WERI-Rb-1 (cell line): ENCODE measurements at regions not wholly inside any gene's neighbourhood (a gene's known extent, or its start where the extent isn't known, plus 50 kb on each side); places are given as distances from the start of the nearest gene placed in this dataset.
"Not testable (repeated sequence)": the region's sequence is repeated elsewhere in the genome, so short reads cannot be mapped to it uniquely, and the experiment has no call there.

ENCODE experiments used
- DNase-seq: peaks from one replicate; pipeline ENCODE4 v3.0.0-alpha.2; 2020
- H3K27ac ChIP-seq: fragments of 250-450 bp; sonication (Bioruptor Pico); 2 replicates; pipeline ENCODE4 v1.5.1; 2020; ENCODE audit warnings: mild to moderate bottlenecking, moderate library complexity
- H3K27me3 ChIP-seq: fragments of 250-450 bp; sonication (Bioruptor Pico); 2 replicates; pipeline ENCODE4 v1.5.1; 2021; ENCODE audit warnings: mild to moderate bottlenecking, low read depth, moderate library complexity; ENCODE audit not compliant: insufficient read depth, severe bottlenecking
- H3K36me3 ChIP-seq: fragments of 250-450 bp; sonication (Bioruptor Pico); 2 replicates; pipeline ENCODE4 v1.5.1; 2020; ENCODE audit warnings: mild to moderate bottlenecking, moderate library complexity
- H3K4me3 ChIP-seq: 2 replicates; pipeline ENCODE4 v1.5.1; 2011; ENCODE audit warnings: low read depth, mild to moderate bottlenecking, control low read depth, low read length
- H3K9me3 ChIP-seq: fragments of 250-450 bp; sonication (Bioruptor Pico); 2 replicates; pipeline ENCODE4 v1.5.1; 2021; ENCODE audit warnings: mild to moderate bottlenecking, moderate library complexity; ENCODE audit not compliant: severe bottlenecking
- CTCF ChIP-seq: IDR thresholded peaks from 2 replicates; pipeline ENCODE4 v1.5.1; 2011; ENCODE audit warnings: low read depth, mild to moderate bottlenecking, control low read depth, inconsistent platforms, low read length

GRCh38 chr14:37824939-37825712 is 229.7 kb downstream of the TTC6 start:
- Histone ChIP-seq H3K4me3 (no peak overlapping the region), H3K27ac (no peak overlapping the region), H3K27me3 (no peaks in the 10 kb centered on the region), H3K9me3 (no peaks in the 10 kb centered on the region), H3K36me3 (no peaks in the 10 kb centered on the region)
- no peak for TF ChIP-seq CTCF
- no peak for DNase-seq

GRCh38 chr14:37826869-37827268 is 231.4 kb downstream of the TTC6 start:
- H3K27me3 ChIP-seq: no peaks in the 10 kb centered on the region
- no peak for TF ChIP-seq CTCF
- DNase-seq: no peak
- no peaks in the 10 kb centered on the region for H3K36me3 ChIP-seq
- no peak overlapping the region for H3K27ac ChIP-seq
- no peak overlapping the region for H3K4me3 ChIP-seq
- no peaks in the 10 kb centered on the region for H3K9me3 ChIP-seq

- Histone ChIP-seq H3K36me3 (no peaks in the 10 kb centered on the region), H3K9me3 (peaks cover 2% of the 10 kb centered on the region), H3K27ac (no peak overlapping the region), H3K4me3 (no peak overlapping the region), H3K27me3 (no peaks in the 10 kb centered on the region)
- TF ChIP-seq CTCF: no peak
- no peak for DNase-seq
Observed at GRCh38 chr14:37830271-37830670, 234.8 kb downstream of the TTC6 start.

DNA sequence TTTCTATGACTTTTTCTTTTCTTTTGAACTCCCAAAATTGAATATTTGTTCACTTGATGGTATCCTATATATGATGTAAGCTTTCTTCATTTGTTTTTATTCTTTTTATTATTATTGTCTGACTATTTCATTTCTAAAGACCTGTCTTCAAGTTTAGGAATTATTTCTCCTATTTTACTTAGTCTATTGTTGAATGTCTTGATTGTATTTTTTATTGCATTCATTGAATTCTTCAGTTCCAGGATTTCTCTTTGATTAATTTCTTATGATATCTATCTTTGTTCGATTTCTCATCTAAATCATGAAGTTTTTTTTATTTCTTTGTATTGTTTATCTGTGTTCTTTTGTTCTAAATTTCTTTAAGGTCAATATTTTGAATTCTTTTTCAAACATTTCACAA is 238.8 kb downstream of the TTC6 start:
- no peak for TF ChIP-seq CTCF
- Histone ChIP-seq H3K27ac (no peak overlapping the region), H3K27me3 (no peaks in the 10 kb centered on the region), H3K36me3 (no peaks in the 10 kb centered on the region), H3K9me3 (peaks cover 4% of the 10 kb centered on the region), H3K4me3 (no peak overlapping the region)
- DNase-seq: no peak

DNA sequence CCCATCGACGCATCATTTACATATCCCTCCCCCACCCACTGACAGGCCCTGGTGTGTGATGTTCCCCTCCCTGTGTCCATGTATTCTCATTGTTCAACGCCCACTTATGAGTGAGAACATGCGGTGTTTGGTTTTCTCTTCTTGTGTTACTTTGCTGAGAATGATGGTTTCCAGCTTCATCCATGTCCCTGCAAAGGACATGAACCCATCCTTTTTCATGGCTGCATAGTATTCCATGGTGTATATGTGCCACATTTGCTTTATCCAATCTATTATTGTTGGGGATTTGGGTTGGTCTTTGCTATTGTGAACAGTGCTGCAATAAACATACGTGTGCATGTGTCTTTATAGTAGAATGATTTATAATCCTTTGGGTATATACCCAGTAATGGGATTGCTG is 243.3 kb downstream of the TTC6 start:
- not testable (repeated sequence) for DNase-seq, H3K4me3 ChIP-seq, H3K27ac ChIP-seq, H3K36me3 ChIP-seq, H3K9me3 ChIP-seq, H3K27me3 ChIP-seq

- not testable (repeated sequence) for DNase-seq, H3K27ac ChIP-seq, H3K4me3 ChIP-seq, H3K27me3 ChIP-seq, H3K36me3 ChIP-seq, H3K9me3 ChIP-seq
Observed at GRCh38 chr14:37841039-37841438, 245.6 kb downstream of the TTC6 start.

DNA sequence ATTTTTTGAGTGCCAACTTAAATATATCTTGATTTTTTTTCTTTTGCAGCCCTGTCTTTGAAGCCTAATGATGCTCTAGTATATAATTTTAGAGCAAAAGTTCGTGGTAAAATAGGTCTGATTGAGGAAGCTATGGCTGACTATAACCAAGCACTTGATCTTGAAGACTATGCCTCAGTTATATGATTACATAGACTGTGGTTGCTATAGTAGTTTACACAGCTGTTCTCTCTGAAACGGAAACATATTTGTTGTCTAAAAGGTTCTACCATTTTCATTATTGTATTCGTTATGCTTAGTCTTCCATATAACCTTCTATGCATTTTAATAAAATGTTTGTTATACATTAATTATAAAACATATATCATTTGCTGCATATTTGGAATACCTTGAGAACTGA is 246.7 kb downstream of the TTC6 start:
- Histone ChIP-seq H3K27ac (no peak overlapping the region), H3K36me3 (no peaks in the 10 kb centered on the region), H3K4me3 (no peak overlapping the region), H3K27me3 (no peaks in the 10 kb centered on the region), H3K9me3 (peaks cover 2% of the 10 kb centered on the region)
- no peak for TF ChIP-seq CTCF
- no peak for DNase-seq
